ENCODE measurements at regions not wholly inside any gene's neighbourhood (a gene's known extent, or its start where the extent isn't known, plus 50 kb on each side); places are given as distances from the start of the nearest gene placed in this dataset.
"Not testable (repeated sequence)": the region's sequence is repeated elsewhere in the genome, so short reads cannot be mapped to it uniquely, and the experiment has no call there.

- TF ChIP-seq CTCF (IDR thresholded peaks at IDR 0.05 in 8 of 11, conservative IDR thresholded peaks at IDR 0.05 in 3 of 11); POLR2A (IDR thresholded peaks at IDR 0.05); POLR2AphosphoS5 (IDR thresholded peaks at IDR 0.05): not testable (repeated sequence)
Measured at GRCh38 chr7:86045197-86045596, 598.5 kb upstream of the GRM3 start.

All from spleen (tissue), 7 donors.